HepG2 (cell line): ENCODE measurements at regions not wholly inside any gene's neighbourhood (a gene's known extent, or its start where the extent isn't known, plus 50 kb on each side); places are given as distances from the start of the nearest gene placed in this dataset.

Source experiments
- ATAC-seq: fragments of 200-7000 bp; cut with Tn5 transposase; 3 replicates; pipeline ENCODE4 v1.9.1; 2020; ENCODE audit warnings: mild to moderate bottlenecking, moderate library complexity
- BruUV-seq: library from RNA; stranded (reverse); fragments of 400-500 nt; replicated peaks from 2 replicates; lab custom pipeline; 2021; lab: Mats Ljungman, UMichigan
- CTCF ChIA-PET: fragments of 300-600 bp; formaldehyde crosslinking; extraction: SDS; loops from one replicate; lab custom pipeline; 2021; ENCODE audit warnings: low total read pairs, inconsistent platforms, low intra/inter-chr PET ratio; lab: Yijun Ruan, JAX
- POLR2A ChIA-PET: fragments of 350-600 bp; sonication (Branson Sonifier 250); formaldehyde crosslinking; loops from one replicate; lab custom pipeline; 2020; ENCODE audit warnings: antibody characterized with exemption, inconsistent platforms; lab: Yijun Ruan, JAX
- DNase-seq: peaks from one replicate; pipeline ENCODE4 v3.0.0-alpha.2; 2015; ENCODE audit warnings: low spot score
- FAIRE-seq: peaks from 3 replicates; lab custom pipeline; 2011; peaks lifted over from hg19 to GRCh38; lab: Jason Lieb, UNC
- H2AFZ ChIP-seq: one replicate; pipeline ENCODE4 v1.6.1; 2011; ENCODE audit warnings: low read length, inconsistent platforms
- H3K27ac ChIP-seq: fragments of 300-600 bp; 3 replicates; pipeline ENCODE4 v1.8.0; 2011; ENCODE audit warnings: mixed run types, mild to moderate bottlenecking, mixed read lengths, low read length, inconsistent platforms; ENCODE audit not compliant: insufficient read depth; ENCODE audit errors: extremely low read length
- H3K27me3 ChIP-seq, 2 experiments: fragments of 200-600 bp in 1 of 2; 2 replicates in 1 of 2; 3 replicates in 1 of 2; pipeline versions ENCODE4 v1.6.0 to v1.8.0; 2011; ENCODE audit warnings: low read length in 2 of 2, mild to moderate bottlenecking in 2 of 2, moderate library complexity in 2 of 2, inconsistent platforms in 1 of 2; ENCODE audit not compliant: insufficient read depth in 2 of 2, control insufficient read depth in 1 of 2
- H3K36me3 ChIP-seq, 2 experiments: fragments of 200-600 bp in 1 of 2; replicated peaks in 1 of 2; 2 replicates in 1 of 2; 3 replicates in 1 of 2; pipeline versions ENCODE4 v1.5.1 to v1.8.0; 2011; ENCODE audit warnings: low read length in 2 of 2, inconsistent platforms in 1 of 2; ENCODE audit not compliant: insufficient read depth in 2 of 2, control insufficient read depth in 1 of 2
- H3K4me1 ChIP-seq: 2 replicates; pipeline ENCODE4 v1.5.1; 2012; ENCODE audit warnings: low read length, inconsistent platforms; ENCODE audit not compliant: insufficient read depth
- H3K4me2 ChIP-seq: 2 replicates; pipeline ENCODE4 v1.6.0; 2011; ENCODE audit warnings: low read depth, low read length, inconsistent platforms
- H3K4me3 ChIP-seq, 3 experiments: fragments of 200-600 bp in 1 of 3; sonication (generic), shearing (Covaris generic) in 1 of 3; replicated peaks in 1 of 3; 2 replicates each; pipeline ENCODE4 v1.5.1; 2011 to 2016; ENCODE audit warnings: low read length in 3 of 3, inconsistent platforms in 2 of 3, low read depth in 2 of 3, mild to moderate bottlenecking in 2 of 3, control low read depth in 1 of 3, mixed read lengths in 1 of 3; ENCODE audit not compliant: insufficient read depth in 1 of 3
- H3K79me2 ChIP-seq: one replicate; pipeline ENCODE4 v1.6.1; 2011; ENCODE audit warnings: low read length, inconsistent platforms; ENCODE audit not compliant: insufficient read depth
- H3K9ac ChIP-seq: 2 replicates; pipeline ENCODE4 v1.6.0; 2011; ENCODE audit warnings: mild to moderate bottlenecking, low read depth, low read length, inconsistent platforms; ENCODE audit not compliant: insufficient read depth
- H3K9me3 ChIP-seq: 2 replicates; pipeline ENCODE4 v1.5.1; 2012; ENCODE audit warnings: mild to moderate bottlenecking, low read length
- H4K20me1 ChIP-seq: 2 replicates; pipeline ENCODE4 v1.6.0; 2011; ENCODE audit warnings: inconsistent platforms, mild to moderate bottlenecking, low read length, moderate library complexity; ENCODE audit not compliant: insufficient read depth
- ATF7-NPFF ChIP-seq: sonication (generic); formaldehyde crosslinking; IDR thresholded peaks from 2 replicates; pipeline ENCODE4 v1.8.1; 2023; ENCODE audit warnings: mild to moderate bottlenecking, low read depth, missing genetic modification reagents, moderate library complexity
- FOXC1 ChIP-seq: sonication (generic); formaldehyde crosslinking; IDR thresholded peaks from 2 replicates; pipeline ENCODE4 v1.8.0; 2022; ENCODE audit warnings: mild to moderate bottlenecking, missing genetic modification reagents, borderline replicate concordance
- SMYD3 ChIP-seq: sonication (generic); formaldehyde crosslinking; IDR thresholded peaks from 2 replicates; pipeline ENCODE4 v1.8.1; 2023; ENCODE audit warnings: mild to moderate bottlenecking, missing genetic modification reagents
- SNRNP70 ChIP-seq: fragments of 200-400 bp; formaldehyde crosslinking; IDR thresholded peaks from 2 replicates; pipeline ENCODE4 v1.6.1; 2017; ENCODE audit warnings: mild to moderate bottlenecking, low read depth, low read length, moderate library complexity
- TBL1XR1 ChIP-seq: fragments of 150-350 bp; IDR thresholded peaks from 2 replicates; pipeline ENCODE4 v1.6.1; 2014; ENCODE audit warnings: borderline replicate concordance, low read length; ENCODE audit not compliant: partially characterized antibody
- TBX3 ChIP-seq: fragments of 450-650 bp; IDR thresholded peaks from 2 replicates; pipeline ENCODE4 v1.6.1; 2017; ENCODE audit warnings: antibody characterized with exemption, mild to moderate bottlenecking, inconsistent platforms, borderline replicate concordance
- YEATS4 ChIP-seq: sonication (generic); formaldehyde crosslinking; IDR thresholded peaks from 2 replicates; pipeline ENCODE4 v1.4.0; 2020; ENCODE audit warnings: missing genetic modification reagents, borderline replicate concordance
- ZFX ChIP-seq: sonication (generic); formaldehyde crosslinking; IDR thresholded peaks from 2 replicates; pipeline ENCODE4 v1.4.0; 2020; ENCODE audit warnings: mild to moderate bottlenecking, low read depth, missing genetic modification reagents, moderate library complexity
- ZNF256 ChIP-seq: sonication (generic); formaldehyde crosslinking; conservative IDR thresholded peaks from 2 replicates; pipeline ENCODE4 v1.4.0; 2020; ENCODE audit warnings: missing genetic modification reagents
- ZNF567 ChIP-seq: sonication (generic); formaldehyde crosslinking; IDR thresholded peaks from 2 replicates; pipeline ENCODE4 v1.8.1; 2023; ENCODE audit warnings: mild to moderate bottlenecking, missing genetic modification reagents, borderline replicate concordance
- ZNF773 ChIP-seq: sonication (generic); formaldehyde crosslinking; IDR thresholded peaks from 2 replicates; pipeline ENCODE4 v1.4.0; 2020; ENCODE audit warnings: missing genetic modification reagents, borderline replicate concordance
- WGBS: methylation state at CpG from one replicate; pipeline ENCODE4 v1.1.6; 2017; ENCODE audit warnings: low lambda C conversion rate; 5-methylcytosine and 5-hydroxymethylcytosine counted together
- in situ Hi-C: cut with HindIII; loops from 2 replicates; pipeline ENCODE4 v1.10.0; 2017; ENCODE audit warnings: low pct_unique_long_range_greater_than_20kb; ENCODE audit not compliant: extremely low pct_ligation_motif_present
- intact Hi-C: fragments of 100-400 bp; cut with micrococcal nuclease; formaldehyde crosslinking; loops from one replicate; pipeline ENCODE4 v1.10.0; 2022; ENCODE audit not compliant: unreplicated experiment
- TF ChIP-seq, protein P1 (sequence below): sonication (generic); formaldehyde crosslinking; IDR thresholded peaks from 2 replicates; pipeline ENCODE4 v1.9.0; 2021; ENCODE audit warnings: mild to moderate bottlenecking, missing genetic modification reagents

DNA sequence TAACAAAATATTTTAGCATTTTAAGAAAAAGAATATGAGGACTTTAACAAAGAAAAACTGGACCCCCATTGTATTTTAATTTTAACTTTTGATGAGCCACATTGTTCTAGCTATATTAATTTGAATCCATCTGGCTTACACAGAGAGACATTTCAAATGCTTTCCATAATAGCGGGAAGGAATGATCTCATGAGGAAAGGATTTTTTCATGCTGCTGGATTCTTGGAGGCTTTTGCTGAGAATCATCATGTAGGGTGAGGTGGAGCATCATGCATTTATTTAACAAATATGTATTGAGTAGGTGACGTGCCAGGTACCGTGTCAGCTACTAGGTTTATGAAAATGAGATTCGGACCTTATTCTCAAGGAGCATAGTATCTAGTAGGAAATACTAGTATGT, 1006.3 kb downstream of the SORCS1 start:
- Histone ChIP-seq H3K79me2 (no peaks in the 10 kb centered on the region), H3K4me3 (no peak overlapping the region), H2AFZ (no peak overlapping the region), H3K9me3 (peaks cover 74% of the 10 kb centered on the region), H3K9ac (no peak overlapping the region), H4K20me1 (no peaks in the 10 kb centered on the region), H3K36me3 (no peaks in the 10 kb centered on the region), H3K27ac (no peak overlapping the region), H3K27me3 (no peaks in the 10 kb centered on the region), H3K4me2 (no peak overlapping the region), H3K4me1 (no peaks in the 10 kb centered on the region)
- FAIRE-seq (no peak), DNase-seq (no peak), ATAC-seq (no peak)
- POLR2A ChIA-PET: no interaction called here
- in situ Hi-C loops: no loop called here
- intact Hi-C loops: no loop called here
- CTCF ChIA-PET: no interaction called here
- TF ChIP-seq ZNF567 (CRISPR knock-in tag): no peak
- no peak for TF ChIP-seq SMYD3 (CRISPR knock-in tag)
- TF ChIP-seq YEATS4 (CRISPR knock-in tag): no peak
- TF ChIP-seq FOXC1 (CRISPR knock-in tag): no peak
- TF ChIP-seq, protein P1, sequence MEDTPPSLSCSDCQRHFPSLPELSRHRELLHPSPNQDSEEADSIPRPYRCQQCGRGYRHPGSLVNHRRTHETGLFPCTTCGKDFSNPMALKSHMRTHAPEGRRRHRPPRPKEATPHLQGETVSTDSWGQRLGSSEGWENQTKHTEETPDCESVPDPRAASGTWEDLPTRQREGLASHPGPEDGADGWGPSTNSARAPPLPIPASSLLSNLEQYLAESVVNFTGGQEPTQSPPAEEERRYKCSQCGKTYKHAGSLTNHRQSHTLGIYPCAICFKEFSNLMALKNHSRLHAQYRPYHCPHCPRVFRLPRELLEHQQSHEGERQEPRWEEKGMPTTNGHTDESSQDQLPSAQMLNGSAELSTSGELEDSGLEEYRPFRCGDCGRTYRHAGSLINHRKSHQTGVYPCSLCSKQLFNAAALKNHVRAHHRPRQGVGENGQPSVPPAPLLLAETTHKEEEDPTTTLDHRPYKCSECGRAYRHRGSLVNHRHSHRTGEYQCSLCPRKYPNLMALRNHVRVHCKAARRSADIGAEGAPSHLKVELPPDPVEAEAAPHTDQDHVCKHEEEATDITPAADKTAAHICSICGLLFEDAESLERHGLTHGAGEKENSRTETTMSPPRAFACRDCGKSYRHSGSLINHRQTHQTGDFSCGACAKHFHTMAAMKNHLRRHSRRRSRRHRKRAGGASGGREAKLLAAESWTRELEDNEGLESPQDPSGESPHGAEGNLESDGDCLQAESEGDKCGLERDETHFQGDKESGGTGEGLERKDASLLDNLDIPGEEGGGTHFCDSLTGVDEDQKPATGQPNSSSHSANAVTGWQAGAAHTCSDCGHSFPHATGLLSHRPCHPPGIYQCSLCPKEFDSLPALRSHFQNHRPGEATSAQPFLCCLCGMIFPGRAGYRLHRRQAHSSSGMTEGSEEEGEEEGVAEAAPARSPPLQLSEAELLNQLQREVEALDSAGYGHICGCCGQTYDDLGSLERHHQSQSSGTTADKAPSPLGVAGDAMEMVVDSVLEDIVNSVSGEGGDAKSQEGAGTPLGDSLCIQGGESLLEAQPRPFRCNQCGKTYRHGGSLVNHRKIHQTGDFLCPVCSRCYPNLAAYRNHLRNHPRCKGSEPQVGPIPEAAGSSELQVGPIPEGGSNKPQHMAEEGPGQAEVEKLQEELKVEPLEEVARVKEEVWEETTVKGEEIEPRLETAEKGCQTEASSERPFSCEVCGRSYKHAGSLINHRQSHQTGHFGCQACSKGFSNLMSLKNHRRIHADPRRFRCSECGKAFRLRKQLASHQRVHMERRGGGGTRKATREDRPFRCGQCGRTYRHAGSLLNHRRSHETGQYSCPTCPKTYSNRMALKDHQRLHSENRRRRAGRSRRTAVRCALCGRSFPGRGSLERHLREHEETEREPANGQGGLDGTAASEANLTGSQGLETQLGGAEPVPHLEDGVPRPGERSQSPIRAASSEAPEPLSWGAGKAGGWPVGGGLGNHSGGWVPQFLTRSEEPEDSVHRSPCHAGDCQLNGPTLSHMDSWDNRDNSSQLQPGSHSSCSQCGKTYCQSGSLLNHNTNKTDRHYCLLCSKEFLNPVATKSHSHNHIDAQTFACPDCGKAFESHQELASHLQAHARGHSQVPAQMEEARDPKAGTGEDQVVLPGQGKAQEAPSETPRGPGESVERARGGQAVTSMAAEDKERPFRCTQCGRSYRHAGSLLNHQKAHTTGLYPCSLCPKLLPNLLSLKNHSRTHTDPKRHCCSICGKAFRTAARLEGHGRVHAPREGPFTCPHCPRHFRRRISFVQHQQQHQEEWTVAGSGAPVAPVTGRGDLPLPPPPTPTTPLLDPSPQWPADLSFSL (CRISPR knock-in tag): no peak
- TF ChIP-seq ZNF773 (CRISPR knock-in tag): no peak
- TF ChIP-seq ATF7-NPFF (CRISPR knock-in tag): no peak
- TF ChIP-seq ZFX (CRISPR knock-in tag): no peak
- TF ChIP-seq TBL1XR1: no peak
- no peak for TF ChIP-seq SNRNP70
- TF ChIP-seq TBX3: no peak
- no peak for TF ChIP-seq ZNF256 (CRISPR knock-in tag)
- BruUV-seq: no TSS peak
- 27% methylated on average over 4 of the region's 4 CpGs for WGBS
